H1 (cell line): ENCODE measurements at regions not wholly inside any gene's neighbourhood (a gene's known extent, or its start where the extent isn't known, plus 50 kb on each side); places are given as distances from the start of the nearest gene placed in this dataset.

Experiments used
- CTCF ChIA-PET: fragments of 300-600 bp; sonication (Branson Sonifier 250); formaldehyde crosslinking; loops from one replicate; lab custom pipeline; 2021; ENCODE audit not compliant: partially characterized antibody; lab: Charles Lee
- POLR2A ChIA-PET: fragments of 300-600 bp; sonication (Branson Sonifier 250); formaldehyde crosslinking; loops from one replicate; lab custom pipeline; 2021; ENCODE audit warnings: inconsistent platforms; ENCODE audit not compliant: partially characterized antibody; lab: Charles Lee
- DNase-seq, 2 experiments: peaks; one replicate each; pipeline versions ENCODE4 v3.0.0 to v3.0.0-alpha.2; 2010 to 2022; ENCODE audit warnings: low spot score in 2 of 2, low read depth in 1 of 2, mixed read lengths in 1 of 2
- FAIRE-seq: peaks from 2 replicates; lab custom pipeline; 2011; peaks lifted over from hg19 to GRCh38; lab: Jason Lieb, UNC
- H2AFZ ChIP-seq: 2 replicates; pipeline ENCODE4 v1.8.1; 2012; ENCODE audit warnings: low read length, inconsistent platforms
- H2AK5ac ChIP-seq: 2 replicates; pipeline ENCODE4 v1.6.1; 2013; ENCODE audit warnings: low read depth, low read length
- H2BK120ac ChIP-seq: replicated peaks from 2 replicates; pipeline ENCODE3; 2013; ENCODE audit warnings: low read depth, low read length, inconsistent platforms
- H2BK12ac ChIP-seq: 2 replicates; pipeline ENCODE4 v1.6.1; 2013; ENCODE audit warnings: low read depth, low read length
- H2BK15ac ChIP-seq: 2 replicates; pipeline ENCODE4 v1.6.1; 2013; ENCODE audit warnings: low read length
- H2BK20ac ChIP-seq: 2 replicates; pipeline ENCODE4 v1.6.1; 2013; ENCODE audit warnings: low read length
- H2BK5ac ChIP-seq: 2 replicates; pipeline ENCODE4 v1.6.1; 2013; ENCODE audit warnings: low read depth, low read length
- H3K14ac ChIP-seq: 2 replicates; pipeline ENCODE4 v1.6.1; 2013; ENCODE audit warnings: inconsistent platforms; ENCODE audit not compliant: insufficient read length
- H3K18ac ChIP-seq: 2 replicates; pipeline ENCODE4 v1.6.1; 2013; ENCODE audit warnings: low read length; ENCODE audit errors: extremely low read depth
- H3K23ac ChIP-seq: 2 replicates; pipeline ENCODE4 v1.6.1; 2013; ENCODE audit warnings: inconsistent platforms; ENCODE audit not compliant: insufficient read length
- H3K23me2 ChIP-seq: 2 replicates; pipeline ENCODE4 v1.6.1; 2013; ENCODE audit warnings: low read depth, low read length
- H3K27ac ChIP-seq: 2 replicates; pipeline ENCODE4 v1.6.1; 2011; ENCODE audit warnings: low read depth, low read length, inconsistent platforms
- H3K27me3 ChIP-seq, 4 experiments: replicated peaks in 1 of 4; 1 replicate in 1 of 4; 2 replicates in 3 of 4; pipeline versions ENCODE4 v1.6.1 to v1.8.1; 2011 to 2013; ENCODE audit warnings: low read length in 3 of 4, mild to moderate bottlenecking in 3 of 4, inconsistent platforms in 2 of 4, mixed read lengths in 2 of 4, moderate library complexity in 1 of 4; ENCODE audit not compliant: control insufficient read depth in 3 of 4, insufficient read depth in 3 of 4; ENCODE audit errors: extremely low read depth in 1 of 4
- H3K36me3 ChIP-seq, 4 experiments: 2 replicates each; pipeline versions ENCODE4 v1.6.1 to v1.8.1; 2011 to 2013; ENCODE audit warnings: mild to moderate bottlenecking in 4 of 4, low read length in 3 of 4, moderate library complexity in 2 of 4, control low read depth in 1 of 4, inconsistent platforms in 1 of 4; ENCODE audit not compliant: insufficient read depth in 4 of 4, control insufficient read depth in 2 of 4
- H3K4ac ChIP-seq: replicated peaks from 2 replicates; pipeline ENCODE3; 2013; ENCODE audit warnings: low read length, low read depth, mixed read lengths, inconsistent platforms; ENCODE audit not compliant: insufficient read length
- H3K4me1 ChIP-seq, 4 experiments: replicated peaks in 1 of 4; 1 replicate in 1 of 4; 2 replicates in 3 of 4; pipeline versions ENCODE4 v1.6.1 to v1.8.1; 2011 to 2013; ENCODE audit warnings: low read length in 3 of 4, inconsistent platforms in 2 of 4, mixed read lengths in 1 of 4; ENCODE audit not compliant: insufficient read depth in 4 of 4, control insufficient read depth in 3 of 4
- H3K4me2 ChIP-seq, 2 experiments: 2 replicates each; pipeline versions ENCODE4 v1.6.1 to v1.8.1; 2011 to 2013; ENCODE audit warnings: low read depth in 2 of 2, low read length in 2 of 2, control low read depth in 1 of 2, inconsistent platforms in 1 of 2, mild to moderate bottlenecking in 1 of 2; ENCODE audit not compliant: insufficient read depth in 1 of 2
- H3K4me3 ChIP-seq, 4 experiments: fragments of 200-600, 300-600 bp in 1 of 4; sonication (generic), shearing (Covaris generic), sonication (Bioruptor Twin) in 1 of 4; 2 replicates each; pipeline versions ENCODE4 v1.5.1 to v1.8.1; 2011 to 2016; ENCODE audit warnings: low read length in 4 of 4, low read depth in 3 of 4, control low read depth in 2 of 4, inconsistent platforms in 2 of 4, mild to moderate bottlenecking in 2 of 4, mixed read lengths in 1 of 4, moderate library complexity in 1 of 4; ENCODE audit not compliant: insufficient read depth in 2 of 4; ENCODE audit errors: extremely low read depth in 1 of 4
- H3K56ac ChIP-seq: replicated peaks from 2 replicates; pipeline ENCODE3; 2013; ENCODE audit warnings: low read depth, mild to moderate bottlenecking, mixed read lengths, low read length, inconsistent platforms; ENCODE audit not compliant: insufficient read length
- H3K79me1 ChIP-seq: 2 replicates; pipeline ENCODE4 v1.6.1; 2013; ENCODE audit warnings: low read depth, low read length, control low read depth
- H3K79me2 ChIP-seq, 2 experiments: 2 replicates each; pipeline versions ENCODE4 v1.6.1 to v1.8.1; 2012 to 2013; ENCODE audit warnings: low read length in 2 of 2, mild to moderate bottlenecking in 2 of 2, inconsistent platforms in 1 of 2; ENCODE audit not compliant: insufficient read depth in 2 of 2, control insufficient read depth in 1 of 2
- H3K9ac ChIP-seq, 4 experiments: replicated peaks in 1 of 4; 1 replicate in 1 of 4; 2 replicates in 3 of 4; pipeline versions ENCODE4 v1.6.1 to v1.8.1; 2011 to 2013; ENCODE audit warnings: low read depth in 3 of 4, low read length in 3 of 4, control low read depth in 2 of 4, mild to moderate bottlenecking in 2 of 4, moderate library complexity in 2 of 4, inconsistent platforms in 1 of 4; ENCODE audit errors: extremely low read depth in 1 of 4
- H3K9me3 ChIP-seq, 2 experiments: 2 replicates each; pipeline versions ENCODE4 v1.6.1 to v1.8.1; 2012 to 2013; ENCODE audit warnings: mild to moderate bottlenecking in 2 of 2, moderate library complexity in 2 of 2, control low read depth in 1 of 2, inconsistent platforms in 1 of 2, low read depth in 1 of 2, low read length in 1 of 2, mixed read lengths in 1 of 2; ENCODE audit not compliant: insufficient read depth in 2 of 2
- H4K20me1 ChIP-seq, 2 experiments: replicated peaks in 1 of 2; 2 replicates each; pipeline versions ENCODE3 to v1.8.1; 2011 to 2013; ENCODE audit warnings: inconsistent platforms in 2 of 2, low read length in 2 of 2, mild to moderate bottlenecking in 1 of 2; ENCODE audit not compliant: insufficient read depth in 2 of 2, control insufficient read depth in 1 of 2
- H4K5ac ChIP-seq: 2 replicates; pipeline ENCODE4 v1.6.1; 2013; ENCODE audit warnings: low read length, low read depth, mixed read lengths, inconsistent platforms; ENCODE audit not compliant: insufficient read length
- H4K8ac ChIP-seq: 2 replicates; pipeline ENCODE4 v1.8.0; 2013; ENCODE audit warnings: mild to moderate bottlenecking, moderate library complexity, low read length, inconsistent platforms; ENCODE audit not compliant: insufficient read depth; ENCODE audit errors: extremely low read depth
- H4K91ac ChIP-seq: replicated peaks from 2 replicates; pipeline ENCODE3; 2013; ENCODE audit warnings: low read length, mixed read lengths, inconsistent platforms; ENCODE audit not compliant: insufficient read length
- CEBPB ChIP-seq: IDR thresholded peaks from 2 replicates; pipeline ENCODE4 v1.6.1; 2012; ENCODE audit warnings: low read depth, low read length
- CHD2 ChIP-seq: IDR thresholded peaks from 2 replicates; pipeline ENCODE4 v1.6.1; 2012; ENCODE audit warnings: low read length, improper control_type of control experiment
- CTBP2 ChIP-seq: IDR thresholded peaks from 2 replicates; pipeline ENCODE4 v1.7.0; 2011; ENCODE audit warnings: borderline replicate concordance, mild to moderate bottlenecking, moderate library complexity, mixed read lengths, low read length; ENCODE audit not compliant: insufficient read depth, insufficient read length
- FOSL1 ChIP-seq: IDR thresholded peaks from 2 replicates; pipeline ENCODE4 v1.6.1; 2011; ENCODE audit warnings: mild to moderate bottlenecking, low read depth, low read length, moderate library complexity; ENCODE audit not compliant: insufficient read depth
- JUN ChIP-seq: IDR thresholded peaks from 2 replicates; pipeline ENCODE4 v1.6.1; 2011; ENCODE audit warnings: low read depth, mild to moderate bottlenecking, improper control_type of control experiment, low read length
- KDM1A ChIP-seq: fragments of 200-600, 300-600 bp; sonication (generic); IDR thresholded peaks from 2 replicates; pipeline ENCODE4 v1.7.1; 2016; ENCODE audit warnings: mild to moderate bottlenecking, low read length, borderline replicate concordance
- KDM5A ChIP-seq: fragments of 200-600 bp; IDR thresholded peaks from 2 replicates; pipeline ENCODE4 v1.7.1; 2012; ENCODE audit warnings: mild to moderate bottlenecking, low read length, inconsistent platforms, mixed read lengths
- RFX5 ChIP-seq: IDR thresholded peaks from 2 replicates; pipeline ENCODE4 v1.6.1; 2011; ENCODE audit warnings: low read depth, low read length, improper control_type of control experiment, borderline replicate concordance
- RNF2 ChIP-seq: fragments of 200-900, 300-1000 bp; sonication (generic); IDR thresholded peaks from 2 replicates; pipeline ENCODE4 v1.7.1; 2016; ENCODE audit warnings: borderline replicate concordance, low read depth, mild to moderate bottlenecking, antibody characterized with exemption, low read length; ENCODE audit not compliant: poor library complexity, severe bottlenecking; ENCODE audit errors: missing control alignments
- SAP30 ChIP-seq: fragments of 300-600 bp; sonication (generic); IDR thresholded peaks from 2 replicates; pipeline ENCODE4 v1.7.1; 2012; ENCODE audit warnings: low read length, moderate library complexity, mild to moderate bottlenecking, inconsistent platforms; ENCODE audit not compliant: insufficient read depth, insufficient replicate concordance
- TAF7 ChIP-seq: optimal IDR thresholded peaks from 2 replicates; pipeline ENCODE3; 2011; ENCODE audit warnings: low read depth, mild to moderate bottlenecking, inconsistent platforms, low read length, moderate library complexity, borderline replicate concordance
- WGBS, 2 experiments: shearing (Covaris generic) in 1 of 2; methylation state at CpG; one replicate each; pipeline versions ENCODE4 v1.1.6 to v1.1.7; 2013 to 2015; ENCODE audit warnings: low lambda C conversion rate in 2 of 2, mixed read lengths in 2 of 2, inconsistent platforms in 1 of 2, low coverage in 1 of 2, missing lambda C conversion rate in 1 of 2; ENCODE audit not compliant: insufficient replicate concordance in 2 of 2, insufficient coverage in 1 of 2, insufficient read length in 1 of 2; ENCODE audit errors: extremely low coverage in 1 of 2, missing lambda C conversion rate in 1 of 2; 5-methylcytosine and 5-hydroxymethylcytosine counted together
- TF ChIP-seq, protein P1 (sequence below): IDR thresholded peaks from 2 replicates; pipeline ENCODE4 v1.6.1; 2011; ENCODE audit warnings: low read depth, mild to moderate bottlenecking, low read length; ENCODE audit not compliant: insufficient read depth
- TF ChIP-seq, protein P2 (sequence below): IDR thresholded peaks from 2 replicates; pipeline ENCODE4 v1.6.1; 2012; ENCODE audit warnings: inconsistent platforms

DNA sequence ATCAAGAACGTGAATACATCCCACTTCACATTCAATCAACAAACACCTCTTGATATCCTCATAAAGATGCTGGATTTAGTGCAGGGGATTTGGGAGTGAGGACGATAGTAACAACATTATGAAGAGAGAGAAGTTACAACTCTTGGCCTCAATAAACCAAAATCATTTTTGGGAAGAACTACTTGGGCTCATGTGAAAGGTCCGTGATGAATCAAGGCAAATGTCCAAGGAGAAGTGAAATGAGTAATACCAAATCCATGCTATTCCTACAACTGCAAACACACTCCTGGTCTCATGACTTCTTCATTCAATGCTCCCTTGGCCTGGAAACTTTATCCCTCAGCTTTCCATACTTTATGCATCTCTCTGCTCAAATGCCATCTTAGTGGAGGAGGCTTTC, 162.0 kb upstream of the LMNTD1 start:
- H2BK120ac ChIP-seq, result no peak overlapping the region
- POLR2A ChIA-PET, result no interaction called here
- no peak overlapping the region for H3K23ac ChIP-seq
- no peak overlapping the region for H3K56ac ChIP-seq
- no peak for DNase-seq
- H3K9ac ChIP-seq, result no peak overlapping the region
- no peak overlapping the region for H3K18ac ChIP-seq
- H2AK5ac ChIP-seq, result no peak overlapping the region
- no peak overlapping the region for H2AFZ ChIP-seq
- H2BK5ac ChIP-seq, result no peak overlapping the region
- no peak overlapping the region for H3K14ac ChIP-seq
- no peak overlapping the region for H2BK12ac ChIP-seq
- no peak overlapping the region for H3K4me2 ChIP-seq
- H2BK20ac ChIP-seq, result no peak overlapping the region
- H3K23me2 ChIP-seq, result no peaks in the 10 kb centered on the region; the same call in 1 of the 2 replicates
- H3K9me3 ChIP-seq, result no peaks in the 10 kb centered on the region
- no peak overlapping the region for H3K4ac ChIP-seq
- H2BK15ac ChIP-seq, result no peak overlapping the region
- CTCF ChIA-PET, result no interaction called here
- H3K27me3 ChIP-seq, result no peaks in the 10 kb centered on the region
- peaks cover 0 to 5% (median 0%) of the 10 kb centered on the region in 4 experiments; a peak in 1 of 7 replicates for H3K4me1 ChIP-seq
- H3K27ac ChIP-seq, result no peak overlapping the region
- no peaks in the 10 kb centered on the region for H3K79me1 ChIP-seq
- no peaks in the 10 kb centered on the region for H3K36me3 ChIP-seq
- H4K20me1 ChIP-seq, result no peaks in the 10 kb centered on the region
- H3K79me2 ChIP-seq, result no peaks in the 10 kb centered on the region
- WGBS, 2 experiments, result 97% methylated on average over 3 of the region's 3 CpGs; no CpG with 5 or more reads in 1 of the 2 experiments
- H4K8ac ChIP-seq, result no peak overlapping the region
- no peak overlapping the region for H4K5ac ChIP-seq
- H4K91ac ChIP-seq, result no peak overlapping the region
- no peak for FAIRE-seq
- no peak overlapping the region for H3K4me3 ChIP-seq
- no peak for TF ChIP-seq CEBPB
- TF ChIP-seq CHD2, result no peak
- no peak for TF ChIP-seq RFX5
- TF ChIP-seq FOSL1, result no peak
- no peak for TF ChIP-seq RNF2
- TF ChIP-seq JUN, result no peak
- TF ChIP-seq SAP30, result no peak
- no peak for TF ChIP-seq CTBP2
- TF ChIP-seq KDM1A, result no peak
- TF ChIP-seq, protein P1, sequence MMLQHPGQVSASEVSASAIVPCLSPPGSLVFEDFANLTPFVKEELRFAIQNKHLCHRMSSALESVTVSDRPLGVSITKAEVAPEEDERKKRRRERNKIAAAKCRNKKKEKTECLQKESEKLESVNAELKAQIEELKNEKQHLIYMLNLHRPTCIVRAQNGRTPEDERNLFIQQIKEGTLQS, result no peak
- TF ChIP-seq, protein P2, sequence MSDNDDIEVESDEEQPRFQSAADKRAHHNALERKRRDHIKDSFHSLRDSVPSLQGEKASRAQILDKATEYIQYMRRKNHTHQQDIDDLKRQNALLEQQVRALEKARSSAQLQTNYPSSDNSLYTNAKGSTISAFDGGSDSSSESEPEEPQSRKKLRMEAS, result no peak
- no peak for TF ChIP-seq TAF7
- TF ChIP-seq KDM5A, result no peak
